Esophagus muscularis mucosa (tissue), 2 donors: ENCODE measurements at regions not wholly inside any gene's neighbourhood (a gene's known extent, or its start where the extent isn't known, plus 50 kb on each side); places are given as distances from the start of the nearest gene placed in this dataset.

Experiments
- EP300 ChIP-seq: sonication (generic); formaldehyde crosslinking; IDR thresholded peaks from one replicate; pipeline ENCODE4 v1.6.1; 2017; ENCODE audit warnings: antibody characterized with exemption
- POLR2A ChIP-seq: fragments of 450-650 bp; IDR thresholded peaks from one replicate; pipeline ENCODE4 v1.6.1; 2017; ENCODE audit warnings: antibody characterized with exemption, moderate library complexity, mild to moderate bottlenecking, low read depth

DNA sequence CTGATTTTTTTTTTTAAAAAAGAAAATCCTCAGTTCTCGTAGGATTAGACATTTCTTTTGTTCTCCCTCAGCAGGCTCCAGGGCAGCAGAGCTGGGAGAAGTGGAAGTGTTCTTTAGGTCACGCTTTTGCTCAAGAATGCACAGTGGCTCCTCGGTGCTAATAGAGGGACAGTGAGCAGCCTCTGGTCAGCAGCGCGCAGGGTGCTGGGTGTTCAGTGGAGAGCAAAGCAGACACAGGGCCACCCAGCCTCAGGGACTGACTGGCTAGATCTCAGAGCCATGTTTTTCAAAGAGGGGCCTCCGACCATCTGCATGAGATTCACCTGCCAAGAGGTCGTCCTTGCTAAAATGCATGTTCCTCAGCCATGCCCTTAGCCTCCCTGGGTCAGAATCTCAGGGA, 218.8 kb downstream of the HAUS1 start:
- TF ChIP-seq POLR2A (no peak), EP300 (no peak)
